ENCODE measurements at regions not wholly inside any gene's neighbourhood (a gene's known extent, or its start where the extent isn't known, plus 50 kb on each side); places are given as distances from the start of the nearest gene placed in this dataset.

- no peaks in the 10 kb centered on the region for H3K36me3 ChIP-seq (ENCODE audit: control insufficient read depth in 2 of 3, insufficient read depth in 3 of 3, low read length in 3 of 3)
- H3K4me1 ChIP-seq (ENCODE audit: control insufficient read depth in 2 of 3, insufficient read depth in 2 of 3, low read depth in 1 of 3, low read length in 3 of 3) = no peaks in the 10 kb centered on the region
- intact Hi-C loops (cut with DNase I) = no loop called here
- H3K27ac ChIP-seq (ENCODE audit: low read depth in 2 of 2, low read length in 2 of 2) = no peak overlapping the region
- no peak overlapping the region for H3K9ac ChIP-seq (ENCODE audit: low read length in 3 of 3)
- DNase-seq (no peak), FAIRE-seq (no peak)
- no peaks in the 10 kb centered on the region for H3K27me3 ChIP-seq (ENCODE audit: control insufficient read depth, insufficient read depth, low read length)
- no peak for TF ChIP-seq CTCF (IDR thresholded peaks at IDR 0.05; ENCODE audit: borderline replicate concordance, extremely low read depth, insufficient read depth)
- no peak overlapping the region for H3K4me3 ChIP-seq (ENCODE audit: low read length in 3 of 3)
- H3K9me3 ChIP-seq (ENCODE audit: control insufficient read depth in 2 of 3, insufficient read depth in 1 of 3, low read length in 3 of 3) = no peaks in the 10 kb centered on the region
Observed at GRCh38 chr14:97633131-97633738, 836.1 kb downstream of the VRK1 start.

DNA sequence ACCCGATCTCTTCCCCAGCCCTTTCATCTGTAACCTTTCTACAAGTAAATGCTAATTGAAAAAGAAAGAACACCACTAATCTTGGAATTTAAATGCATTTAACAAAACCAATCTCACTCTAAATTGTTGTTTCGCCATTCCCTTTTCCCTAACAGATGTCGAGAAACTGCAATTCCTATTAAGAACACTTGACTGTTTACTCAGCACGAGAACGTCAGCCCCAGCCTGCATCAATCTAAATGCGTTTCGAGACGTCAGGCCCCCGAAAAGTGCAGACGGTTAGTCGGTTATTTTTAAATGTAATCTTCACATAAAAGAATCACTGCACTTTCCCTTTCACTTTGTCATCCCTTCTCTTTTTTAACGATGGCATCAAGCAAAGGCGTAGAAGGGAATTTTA lies 837.6 kb downstream of the VRK1 start:
- Histone ChIP-seq H3K4me3 (ENCODE audit: low read length in 3 of 3) (peak overlapping the region; percentile 40 to 55 (median 53)), H3K9ac (ENCODE audit: low read length in 3 of 3) (peak overlapping the region in 2 of 3 donors; percentile 10 to 27), H3K36me3 (ENCODE audit: control insufficient read depth in 2 of 3, insufficient read depth in 3 of 3, low read length in 3 of 3) (no peaks in the 10 kb centered on the region), H3K27me3 (ENCODE audit: control insufficient read depth, insufficient read depth, low read length) (no peaks in the 10 kb centered on the region), H3K9me3 (ENCODE audit: control insufficient read depth in 2 of 3, insufficient read depth in 1 of 3, low read length in 3 of 3) (no peaks in the 10 kb centered on the region), H3K4me1 (ENCODE audit: control insufficient read depth in 2 of 3, insufficient read depth in 2 of 3, low read depth in 1 of 3, low read length in 3 of 3) (no peaks in the 10 kb centered on the region), H3K27ac (ENCODE audit: low read depth in 2 of 2, low read length in 2 of 2) (no peak overlapping the region)
- peak in 2 of 5 donors; percentile 32 to 57 for DNase-seq
- intact Hi-C loops (cut with DNase I) = no loop called here
- no peak for FAIRE-seq
- TF ChIP-seq CTCF (IDR thresholded peaks at IDR 0.05; ENCODE audit: borderline replicate concordance, extremely low read depth, insufficient read depth) = no peak

- Histone ChIP-seq H3K36me3 (ENCODE audit: control insufficient read depth in 2 of 3, insufficient read depth in 3 of 3, low read length in 3 of 3) (no peaks in the 10 kb centered on the region), H3K27ac (ENCODE audit: low read depth in 2 of 2, low read length in 2 of 2) (no peak overlapping the region), H3K4me3 (ENCODE audit: low read length in 3 of 3) (no peak overlapping the region), H3K9me3 (ENCODE audit: control insufficient read depth in 2 of 3, insufficient read depth in 1 of 3, low read length in 3 of 3) (no peaks in the 10 kb centered on the region), H3K9ac (ENCODE audit: low read length in 3 of 3) (no peak overlapping the region), H3K4me1 (ENCODE audit: control insufficient read depth in 2 of 3, insufficient read depth in 2 of 3, low read depth in 1 of 3, low read length in 3 of 3) (no peaks in the 10 kb centered on the region), H3K27me3 (ENCODE audit: control insufficient read depth, insufficient read depth, low read length) (no peaks in the 10 kb centered on the region)
- intact Hi-C loops (cut with DNase I) = no loop called here
- no peak for TF ChIP-seq CTCF (IDR thresholded peaks at IDR 0.05; ENCODE audit: borderline replicate concordance, extremely low read depth, insufficient read depth)
- DNase-seq (no peak), FAIRE-seq (no peak)
Observed at GRCh38 chr14:97638864-97639263, 841.7 kb downstream of the VRK1 start.

GRCh38 chr14:97640031-97640430 lies 842.8 kb downstream of the VRK1 start:
- H3K9me3 ChIP-seq (ENCODE audit: control insufficient read depth in 2 of 3, insufficient read depth in 1 of 3, low read length in 3 of 3) = no peaks in the 10 kb centered on the region
- no peaks in the 10 kb centered on the region for H3K27me3 ChIP-seq (ENCODE audit: control insufficient read depth, insufficient read depth, low read length)
- no peak overlapping the region for H3K27ac ChIP-seq (ENCODE audit: low read depth in 2 of 2, low read length in 2 of 2)
- FAIRE-seq (no peak), DNase-seq (no peak)
- TF ChIP-seq CTCF (IDR thresholded peaks at IDR 0.05; ENCODE audit: borderline replicate concordance, extremely low read depth, insufficient read depth) = no peak
- no peak overlapping the region for H3K4me3 ChIP-seq (ENCODE audit: low read length in 3 of 3)
- no peaks in the 10 kb centered on the region for H3K36me3 ChIP-seq (ENCODE audit: control insufficient read depth in 2 of 3, insufficient read depth in 3 of 3, low read length in 3 of 3)
- intact Hi-C loops (cut with DNase I) = no loop called here
- H3K4me1 ChIP-seq (ENCODE audit: control insufficient read depth in 2 of 3, insufficient read depth in 2 of 3, low read depth in 1 of 3, low read length in 3 of 3) = no peaks in the 10 kb centered on the region
- H3K9ac ChIP-seq (ENCODE audit: low read length in 3 of 3) = no peak overlapping the region

Data from kidney (tissue), 13 donors.